Central memory CD4-positive, alpha-beta T cell (primary cell): ENCODE measurements at regions not wholly inside any gene's neighbourhood (a gene's known extent, or its start where the extent isn't known, plus 50 kb on each side); places are given as distances from the start of the nearest gene placed in this dataset.
"Not testable (repeated sequence)": the region's sequence is repeated elsewhere in the genome, so short reads cannot be mapped to it uniquely, and the experiment has no call there.

ENCODE experiments used
- DNase-seq: peaks from one replicate; pipeline ENCODE4 v3.0.0; 2022

DNA sequence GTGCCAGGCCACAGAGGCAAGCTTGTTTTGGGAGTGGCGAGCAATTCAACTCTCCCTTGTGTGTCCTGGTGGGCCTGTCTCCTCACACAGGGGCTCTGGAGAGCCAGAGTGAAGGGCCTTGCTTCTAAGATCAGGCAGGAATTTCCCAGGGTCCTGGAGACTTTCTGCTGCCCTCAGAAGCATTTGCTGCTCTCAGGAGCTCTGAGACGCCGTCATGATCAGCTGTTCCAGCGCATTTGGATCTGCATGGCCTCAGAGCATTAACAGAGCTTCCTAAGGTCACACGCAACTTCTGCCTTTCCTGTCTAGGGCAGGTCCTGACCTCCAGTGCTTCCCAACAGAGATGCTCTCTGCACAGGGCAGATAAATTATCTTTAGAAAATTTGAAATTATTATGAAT is 52.2 kb upstream of the C10orf90 start:
- DNase-seq: no peak

- no peak for DNase-seq
These were observed 52.7 kb upstream of the C10orf90 start for GRCh38 chr10:126723226-126723625.

DNA sequence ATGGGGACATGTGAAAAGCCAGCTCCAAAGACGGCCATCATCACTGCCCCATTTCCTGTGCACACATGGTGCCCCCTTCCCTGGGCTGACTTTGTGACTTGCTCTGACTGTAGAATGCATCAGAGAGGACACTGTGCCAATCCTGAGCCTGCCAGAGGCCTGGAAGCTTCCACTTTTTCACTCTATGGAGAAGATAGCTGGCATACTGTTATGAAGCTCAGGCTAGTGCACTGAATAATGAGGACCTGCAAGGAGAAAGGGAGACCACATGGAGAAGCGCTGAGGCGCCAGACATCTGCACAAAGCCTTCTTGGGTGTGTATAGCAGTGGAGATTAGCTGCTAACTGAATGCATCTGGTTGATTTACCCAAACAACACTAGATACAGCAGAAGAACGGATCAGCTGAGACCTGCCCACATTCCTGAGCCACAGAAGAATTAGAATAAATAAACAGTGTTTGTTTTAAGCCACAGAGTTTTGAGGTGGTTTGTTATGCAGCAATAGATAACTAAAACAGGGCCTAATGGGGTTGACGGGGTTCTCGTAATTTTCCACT is 58.9 kb upstream of the C10orf90 start:
- DNase-seq: no peak

DNA sequence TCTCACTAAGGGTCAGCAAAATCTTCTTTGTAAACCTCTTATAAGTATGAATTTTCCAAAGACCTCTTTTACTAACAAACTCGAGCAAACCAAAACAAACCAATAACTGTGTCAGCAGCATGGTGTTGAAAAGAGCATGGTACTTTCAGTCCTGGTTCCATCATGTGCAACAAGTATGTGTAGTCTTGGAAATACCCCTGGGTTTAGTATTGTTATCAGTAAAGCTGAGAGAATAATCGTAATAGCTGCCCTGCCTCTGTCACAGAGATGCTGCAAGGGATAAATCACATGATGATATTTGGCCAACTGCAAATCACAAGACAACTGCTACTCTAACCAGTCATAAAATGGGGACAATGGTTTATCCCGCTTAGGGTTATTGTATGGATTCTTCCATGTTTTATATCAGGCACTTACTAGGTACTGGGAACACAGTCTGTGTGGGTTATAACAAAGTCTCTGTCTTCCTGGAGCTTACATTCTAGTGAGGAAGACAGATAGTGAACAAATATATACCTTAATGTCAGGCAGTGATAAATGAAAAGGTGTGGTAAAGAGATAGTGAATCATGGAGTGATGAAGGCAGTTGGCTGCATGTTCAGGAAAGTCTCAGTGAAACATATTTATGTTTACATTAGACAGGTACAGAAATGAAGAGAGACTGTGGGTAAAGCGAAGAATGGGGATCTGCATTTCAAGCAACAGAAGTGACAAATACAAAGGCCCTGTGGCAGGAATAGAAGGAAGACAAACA is 60.5 kb upstream of the C10orf90 start:
- no peak for DNase-seq

DNA sequence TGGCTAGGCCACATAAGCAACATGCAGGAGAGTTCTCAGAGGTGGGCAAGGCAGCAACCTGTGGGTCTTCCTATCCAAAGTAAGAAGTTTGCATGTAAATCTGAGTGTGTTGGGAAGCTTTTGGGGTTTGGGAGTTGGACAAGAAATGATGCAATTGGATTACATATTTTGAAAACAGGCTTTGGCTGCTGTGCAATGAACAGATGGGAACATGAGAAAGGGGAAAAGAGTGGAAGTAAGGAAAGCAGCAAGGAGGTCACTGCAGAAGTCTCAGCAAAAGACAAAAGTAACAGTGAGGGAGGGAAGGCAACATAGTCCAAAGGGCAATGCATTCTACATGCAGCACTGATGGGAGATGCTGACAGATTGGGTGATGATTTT is 61.1 kb upstream of the C10orf90 start:
- DNase-seq: no peak

DNA sequence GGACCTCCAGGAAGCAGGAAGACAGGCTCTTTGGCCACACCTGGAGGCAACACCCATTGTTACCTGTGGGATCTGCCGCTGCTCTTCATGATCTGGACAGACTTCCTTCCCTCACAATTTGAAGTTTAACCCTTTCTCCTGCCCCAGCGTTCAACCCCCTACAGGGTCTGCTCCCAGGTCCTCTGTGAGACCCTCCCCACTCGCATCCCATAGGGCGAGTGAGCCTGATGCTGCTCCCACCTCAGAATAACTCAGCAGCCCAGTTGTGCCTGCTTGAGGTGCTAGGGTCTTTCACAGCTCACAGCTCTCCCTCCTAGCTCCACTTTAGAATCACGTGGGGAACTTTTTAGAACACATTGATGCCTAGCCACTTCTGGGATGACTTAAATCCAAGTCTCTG is 61.8 kb upstream of the C10orf90 start:
- DNase-seq: no peak

DNA sequence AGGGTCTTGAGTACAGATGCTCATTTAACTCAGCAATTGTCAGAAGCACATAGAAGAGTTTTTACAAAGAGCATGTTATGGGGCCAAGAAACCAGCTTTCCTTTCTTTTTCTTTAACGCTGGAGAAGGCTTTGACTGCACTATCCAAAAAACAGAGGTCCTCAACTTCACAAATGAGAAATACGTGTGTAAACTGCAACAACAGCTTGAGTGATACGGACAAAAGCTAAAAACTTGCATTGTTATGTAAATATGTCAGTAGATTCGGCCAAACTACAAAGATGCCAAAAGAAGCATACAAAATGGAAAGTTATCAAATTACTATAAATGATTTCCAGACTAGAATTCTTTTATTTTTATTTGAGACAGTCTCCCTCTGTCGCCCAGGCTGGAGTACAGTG is 62.4 kb upstream of the C10orf90 start:
- DNase-seq: no peak

DNA sequence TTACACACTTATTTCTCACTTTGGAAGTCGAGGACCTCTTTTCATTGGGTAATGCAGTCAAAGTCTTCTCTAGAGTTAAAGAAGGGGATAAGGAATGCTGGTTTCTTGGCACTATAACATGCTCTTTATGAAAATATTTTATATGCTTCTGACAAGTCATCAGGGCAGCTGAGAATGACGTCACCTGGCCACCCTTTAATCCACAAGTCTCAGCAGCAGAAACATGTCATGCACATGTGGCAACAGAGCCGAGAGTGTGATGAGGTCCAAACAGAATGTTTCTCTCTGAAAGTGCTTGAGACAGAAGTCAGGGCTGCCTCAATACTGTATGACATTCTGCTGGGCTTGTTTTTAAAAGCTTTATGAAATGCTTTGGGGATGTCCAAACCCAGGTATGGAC is 63.5 kb upstream of the C10orf90 start:
- no peak for DNase-seq

DNA sequence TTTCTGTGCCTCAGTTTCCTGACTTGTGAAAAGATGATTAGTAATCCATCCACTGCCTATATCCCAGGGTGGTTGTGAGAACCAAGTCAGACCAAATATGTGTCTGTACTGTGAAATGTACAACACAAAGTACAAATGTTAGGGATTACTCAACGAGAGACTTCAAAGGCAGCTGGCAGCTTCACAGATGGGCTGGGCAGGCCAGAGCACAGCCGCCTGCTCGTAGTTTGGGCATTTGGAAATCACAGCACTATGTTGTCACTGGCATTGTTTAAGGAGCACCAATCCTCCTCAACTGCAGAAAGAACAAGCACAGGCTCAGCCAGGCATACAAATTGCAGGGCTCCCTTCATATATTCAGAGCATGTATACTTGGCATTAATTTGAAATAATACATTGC is 64.5 kb upstream of the C10orf90 start:
- DNase-seq: no peak

- no peak for DNase-seq
These were observed 65.6 kb upstream of the C10orf90 start for GRCh38 chr10:126736142-126736541.

- DNase-seq: no peak
These were observed 66.2 kb upstream of the C10orf90 start for GRCh38 chr10:126736727-126737126.

- DNase-seq: no peak
These were observed 67.5 kb upstream of the C10orf90 start for GRCh38 chr10:126738001-126738400.

GRCh38 chr10:126744571-126744970 is 74.1 kb upstream of the C10orf90 start:
- no peak for DNase-seq

DNA sequence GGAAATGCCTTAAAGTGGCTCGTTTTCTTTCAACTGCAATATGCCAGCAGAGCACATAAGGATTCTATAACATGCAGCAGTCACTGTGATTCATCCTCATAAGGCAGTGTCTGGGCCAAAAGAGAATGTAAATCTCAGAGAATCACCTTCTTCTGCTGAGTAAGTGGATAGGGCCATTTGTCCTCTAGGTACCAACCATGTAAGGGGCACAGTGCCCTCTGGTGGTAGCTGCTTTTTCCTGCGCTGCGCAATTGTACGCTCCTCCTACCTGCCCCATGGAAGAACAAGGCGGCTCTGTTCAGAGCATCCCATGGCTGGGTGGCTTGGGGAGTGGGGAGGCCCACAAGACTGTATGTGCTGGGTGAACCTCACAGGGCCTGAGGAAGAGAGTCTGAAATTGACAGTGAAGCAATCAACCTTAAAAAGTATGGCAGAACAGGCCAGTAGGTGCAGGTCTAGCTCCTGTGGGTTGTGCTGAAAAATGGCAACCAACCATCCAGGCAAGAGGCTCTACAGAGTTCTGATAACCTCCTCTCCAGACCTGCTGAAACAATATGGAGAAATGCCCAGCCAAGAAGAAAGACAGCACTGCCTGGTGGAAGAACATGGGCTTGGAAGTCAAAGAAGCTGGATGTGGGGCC is 78.6 kb upstream of the C10orf90 start:
- DNase-seq: peak; percentile 5

DNA sequence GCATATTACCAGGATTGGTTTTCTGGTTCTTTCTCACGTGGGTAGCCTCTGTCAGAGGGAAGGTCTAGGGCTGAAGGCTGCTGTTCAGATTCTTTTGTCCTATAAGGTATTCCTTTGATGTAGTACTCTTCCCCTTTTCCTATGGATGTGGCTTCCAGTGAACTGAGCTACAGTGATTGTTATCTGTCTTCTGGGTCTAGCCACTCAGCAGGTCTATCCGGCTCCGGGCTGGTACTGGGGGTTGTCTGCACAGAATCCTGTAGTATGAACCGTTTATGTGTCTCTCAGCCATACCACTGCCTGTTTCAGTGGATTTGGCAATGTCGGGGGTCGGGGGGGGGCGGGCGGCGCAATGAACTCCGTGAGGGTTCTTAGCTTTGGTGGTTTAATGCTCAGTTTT is 84.5 kb upstream of the C10orf90 start:
- DNase-seq: no peak

- no peak for DNase-seq
These were observed 88.4 kb upstream of the C10orf90 start for GRCh38 chr10:126758867-126759266.

DNA sequence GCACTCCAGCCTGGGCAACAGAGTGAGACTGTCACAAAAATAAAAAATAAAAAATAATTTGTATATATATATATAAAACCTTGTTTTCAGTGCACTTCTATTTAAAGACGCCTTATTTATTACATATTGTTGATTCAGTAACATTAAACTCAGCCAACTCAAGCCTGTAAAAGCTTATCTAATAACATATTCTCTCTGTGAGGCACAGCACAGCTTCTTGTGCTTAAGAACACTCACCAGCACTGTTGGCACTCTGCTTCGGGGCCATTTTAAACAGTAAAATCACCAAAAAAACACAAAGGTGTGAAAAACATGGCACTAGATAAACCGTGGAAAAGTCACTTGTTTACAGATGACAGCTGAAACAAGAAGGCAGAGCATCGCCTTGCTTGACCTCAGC is 89.0 kb upstream of the C10orf90 start:
- no peak for DNase-seq

DNA sequence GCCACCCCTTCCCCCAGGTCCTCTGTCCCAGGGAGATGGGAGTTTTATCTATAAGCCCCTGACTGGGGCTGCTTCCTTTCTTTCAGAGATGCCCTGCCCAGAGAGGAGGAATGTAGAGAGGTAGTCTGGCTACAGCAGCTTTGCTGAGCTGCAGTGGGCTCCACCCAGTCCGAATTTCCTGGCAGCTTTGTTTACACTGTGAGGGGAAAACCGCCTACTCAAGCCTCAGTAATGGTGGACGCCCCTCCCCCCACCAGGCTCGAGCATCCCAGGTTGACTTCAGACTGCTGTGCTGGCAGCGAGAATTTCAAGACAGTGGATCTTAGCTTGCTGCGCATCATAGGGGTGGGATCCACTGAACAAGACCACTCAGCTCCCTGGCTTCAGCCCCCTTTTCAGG is 96.2 kb upstream of the C10orf90 start:
- not testable (repeated sequence) for DNase-seq

GRCh38 chr10:126770809-126771208 is 100.3 kb upstream of the C10orf90 start:
- no peak for DNase-seq

DNA sequence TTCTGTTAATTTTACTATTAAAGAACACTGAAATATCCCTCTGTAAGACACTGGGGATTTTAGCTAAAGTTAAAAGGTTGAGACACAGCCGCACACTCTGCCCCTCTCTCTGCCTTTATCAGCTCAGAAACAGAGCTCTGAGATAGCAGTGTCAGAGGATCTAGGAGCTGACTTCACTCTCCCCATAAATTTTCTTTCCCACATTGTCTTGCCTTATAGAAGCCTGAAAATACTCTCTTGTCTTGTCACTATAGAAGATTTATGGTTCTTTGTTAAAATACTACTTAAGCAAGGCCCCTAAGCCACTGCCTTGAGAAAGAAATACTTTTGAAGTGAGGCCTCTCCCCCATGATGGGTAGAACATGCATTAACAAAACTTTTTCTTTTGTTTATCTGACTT is 105.7 kb upstream of the C10orf90 start:
- no peak for DNase-seq

- no peak for DNase-seq
These were observed 107.2 kb upstream of the C10orf90 start for GRCh38 chr10:126777714-126778113.

GRCh38 chr10:126781450-126782216 is 111.1 kb upstream of the C10orf90 start:
- DNase-seq: no peak

- no peak for DNase-seq
These were observed 113.5 kb upstream of the C10orf90 start for GRCh38 chr10:126783806-126784557.
